Osteoblast (primary cell): ENCODE measurements at regions not wholly inside any gene's neighbourhood (a gene's known extent, or its start where the extent isn't known, plus 50 kb on each side); places are given as distances from the start of the nearest gene placed in this dataset.

Source experiments
- DNase-seq: peaks from one replicate; pipeline ENCODE4 v3.0.0; 2011; ENCODE audit warnings: low spot score, mixed read lengths; ENCODE audit not compliant: insufficient read length; ENCODE audit errors: missing footprints
- H2AFZ ChIP-seq: 2 replicates; pipeline ENCODE4 v1.6.0; 2011; ENCODE audit warnings: mild to moderate bottlenecking, low read length
- H3K27ac ChIP-seq: 2 replicates; pipeline ENCODE4 v1.5.1; 2011; ENCODE audit warnings: mild to moderate bottlenecking, low read depth, low read length, moderate library complexity
- H3K27me3 ChIP-seq: 2 replicates; pipeline ENCODE4 v1.6.0; 2012; ENCODE audit warnings: mild to moderate bottlenecking, control low read depth, inconsistent platforms, low read length, moderate library complexity; ENCODE audit not compliant: insufficient read depth
- H3K36me3 ChIP-seq: 2 replicates; pipeline ENCODE4 v1.5.1; 2011; ENCODE audit warnings: mild to moderate bottlenecking, low read length, control low read depth, moderate library complexity; ENCODE audit not compliant: insufficient read depth
- H3K4me1 ChIP-seq: 2 replicates; pipeline ENCODE4 v1.5.1; 2011; ENCODE audit warnings: mild to moderate bottlenecking, low read length, control low read depth, moderate library complexity; ENCODE audit not compliant: insufficient read depth
- H3K4me2 ChIP-seq: 2 replicates; pipeline ENCODE4 v1.6.0; 2011; ENCODE audit warnings: mild to moderate bottlenecking, low read length; ENCODE audit not compliant: insufficient read depth
- H3K4me3 ChIP-seq: fragments of 200-600 bp; sonication (generic); 3 replicates; pipeline ENCODE4 v1.5.1; 2012; ENCODE audit warnings: mild to moderate bottlenecking, low read length, inconsistent platforms; ENCODE audit not compliant: insufficient read depth
- H3K79me2 ChIP-seq: 2 replicates; pipeline ENCODE4 v1.6.0; 2012; ENCODE audit warnings: mild to moderate bottlenecking, low read length, control low read depth, inconsistent platforms; ENCODE audit not compliant: insufficient read depth
- H3K9me3 ChIP-seq: 2 replicates; pipeline ENCODE4 v1.5.1; 2011; ENCODE audit warnings: low read depth, low read length, control low read depth
- H4K20me1 ChIP-seq: 2 replicates; pipeline ENCODE4 v1.6.0; 2012; ENCODE audit warnings: mild to moderate bottlenecking, low read length, control low read depth; ENCODE audit not compliant: insufficient read depth
- TF ChIP-seq, protein P1 (sequence below): IDR thresholded peaks from 2 replicates; pipeline ENCODE4 v1.5.1; 2011; ENCODE audit warnings: mild to moderate bottlenecking, low read depth, low read length, moderate library complexity; ENCODE audit errors: extremely low read depth

DNA sequence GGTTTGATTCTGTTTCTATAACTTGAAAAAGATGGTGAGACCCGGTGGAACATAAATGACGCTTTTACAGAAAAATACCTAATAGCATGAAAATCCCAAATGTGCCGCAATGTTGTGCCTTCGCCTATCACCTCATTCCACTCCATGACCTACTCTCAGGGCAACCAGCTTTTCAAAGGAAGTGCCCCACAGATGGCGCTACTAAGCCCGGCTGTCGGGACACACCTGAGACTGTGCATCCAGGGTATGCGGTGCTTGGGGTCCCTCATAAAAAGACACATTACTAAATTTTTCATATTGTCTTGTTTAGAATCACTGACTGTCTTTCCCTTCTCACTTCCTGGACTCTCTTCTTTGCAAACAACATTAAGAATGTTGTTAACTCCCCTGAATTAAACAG is 145.5 kb upstream of the RPS6KA2 start:
- Histone ChIP-seq H2AFZ (no peak overlapping the region), H3K27ac (no peak overlapping the region), H3K9me3 (no peaks in the 10 kb centered on the region), H3K4me2 (no peak overlapping the region), H3K79me2 (no peaks in the 10 kb centered on the region), H3K36me3 (no peaks in the 10 kb centered on the region), H4K20me1 (no peaks in the 10 kb centered on the region), H3K4me3 (no peak overlapping the region), H3K27me3 (peaks cover 10% of the 10 kb centered on the region), H3K4me1 (no peaks in the 10 kb centered on the region)
- DNase-seq, result no peak
- TF ChIP-seq, protein P1, sequence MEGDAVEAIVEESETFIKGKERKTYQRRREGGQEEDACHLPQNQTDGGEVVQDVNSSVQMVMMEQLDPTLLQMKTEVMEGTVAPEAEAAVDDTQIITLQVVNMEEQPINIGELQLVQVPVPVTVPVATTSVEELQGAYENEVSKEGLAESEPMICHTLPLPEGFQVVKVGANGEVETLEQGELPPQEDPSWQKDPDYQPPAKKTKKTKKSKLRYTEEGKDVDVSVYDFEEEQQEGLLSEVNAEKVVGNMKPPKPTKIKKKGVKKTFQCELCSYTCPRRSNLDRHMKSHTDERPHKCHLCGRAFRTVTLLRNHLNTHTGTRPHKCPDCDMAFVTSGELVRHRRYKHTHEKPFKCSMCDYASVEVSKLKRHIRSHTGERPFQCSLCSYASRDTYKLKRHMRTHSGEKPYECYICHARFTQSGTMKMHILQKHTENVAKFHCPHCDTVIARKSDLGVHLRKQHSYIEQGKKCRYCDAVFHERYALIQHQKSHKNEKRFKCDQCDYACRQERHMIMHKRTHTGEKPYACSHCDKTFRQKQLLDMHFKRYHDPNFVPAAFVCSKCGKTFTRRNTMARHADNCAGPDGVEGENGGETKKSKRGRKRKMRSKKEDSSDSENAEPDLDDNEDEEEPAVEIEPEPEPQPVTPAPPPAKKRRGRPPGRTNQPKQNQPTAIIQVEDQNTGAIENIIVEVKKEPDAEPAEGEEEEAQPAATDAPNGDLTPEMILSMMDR, result peak; percentile 23

DNA sequence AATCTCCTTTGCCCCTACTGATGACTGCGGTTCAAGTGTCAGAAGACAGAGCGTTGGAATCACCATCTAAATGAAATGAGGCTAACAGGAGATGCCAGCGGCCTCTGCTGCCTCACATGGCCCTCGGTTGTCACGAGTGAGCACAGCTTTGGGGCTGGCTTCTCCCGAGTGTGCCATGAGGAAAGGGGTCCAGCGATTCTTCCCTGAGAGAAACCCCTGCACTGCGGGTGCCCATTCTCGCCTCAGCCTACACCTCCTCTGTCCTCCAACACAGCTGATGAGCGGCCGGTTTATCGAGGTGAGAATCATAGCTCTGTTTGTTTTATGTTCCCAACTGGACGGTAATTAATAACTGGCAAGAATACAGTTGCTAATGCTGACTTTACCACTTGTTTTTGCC is 144.7 kb upstream of the RPS6KA2 start:
- DNase-seq, result no peak
- Histone ChIP-seq H2AFZ (no peak overlapping the region), H3K4me1 (no peaks in the 10 kb centered on the region), H3K36me3 (no peaks in the 10 kb centered on the region), H3K4me3 (no peak overlapping the region), H3K4me2 (no peak overlapping the region), H4K20me1 (no peaks in the 10 kb centered on the region), H3K27me3 (peaks cover 10% of the 10 kb centered on the region), H3K27ac (no peak overlapping the region), H3K9me3 (no peaks in the 10 kb centered on the region), H3K79me2 (no peaks in the 10 kb centered on the region)
- TF ChIP-seq, protein P1, result no peak

DNA sequence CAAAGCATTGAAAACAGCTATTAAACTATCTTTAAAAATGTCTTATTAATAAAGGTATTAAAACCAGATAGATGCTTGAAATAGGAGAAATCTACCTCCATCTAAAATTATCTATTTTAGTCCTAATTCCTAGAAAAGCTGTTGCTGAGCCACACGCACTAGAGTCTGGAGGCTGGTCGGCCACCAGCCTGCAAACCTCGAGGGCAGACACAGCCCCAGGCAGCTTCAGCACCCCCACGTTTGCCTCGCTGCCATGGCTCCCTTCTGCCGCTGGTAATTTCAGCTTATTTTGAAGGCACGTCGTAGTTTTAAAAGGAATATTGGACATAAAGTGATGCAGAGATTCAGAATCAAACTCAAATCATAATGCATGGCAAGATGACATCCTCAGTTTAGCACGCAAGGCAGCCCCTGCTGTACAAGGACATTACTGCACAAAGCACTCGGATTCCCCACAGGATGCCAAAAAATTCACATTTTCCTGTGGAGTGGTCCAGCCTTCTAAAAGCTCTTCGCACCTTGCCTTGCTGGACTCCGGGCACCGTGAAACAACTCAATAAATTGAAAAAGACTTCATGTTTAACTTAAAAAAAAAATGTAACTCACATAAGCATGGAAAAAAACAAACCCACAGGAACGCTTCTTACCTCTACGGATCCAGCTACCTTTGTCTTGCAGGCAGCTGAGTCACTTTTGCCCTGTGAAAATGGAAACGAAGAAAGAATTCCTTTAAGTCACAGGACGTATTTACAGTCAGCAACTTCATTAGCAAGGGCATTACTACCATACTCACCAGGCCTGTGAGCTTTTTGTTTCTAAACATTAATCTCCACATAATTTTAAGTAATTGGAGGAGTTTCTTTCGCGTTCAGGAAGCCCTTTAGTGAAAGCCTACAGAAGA is 143.4 kb upstream of the RPS6KA2 start:
- Histone ChIP-seq H3K9me3 (no peaks in the 10 kb centered on the region), H3K36me3 (no peaks in the 10 kb centered on the region)

DNA sequence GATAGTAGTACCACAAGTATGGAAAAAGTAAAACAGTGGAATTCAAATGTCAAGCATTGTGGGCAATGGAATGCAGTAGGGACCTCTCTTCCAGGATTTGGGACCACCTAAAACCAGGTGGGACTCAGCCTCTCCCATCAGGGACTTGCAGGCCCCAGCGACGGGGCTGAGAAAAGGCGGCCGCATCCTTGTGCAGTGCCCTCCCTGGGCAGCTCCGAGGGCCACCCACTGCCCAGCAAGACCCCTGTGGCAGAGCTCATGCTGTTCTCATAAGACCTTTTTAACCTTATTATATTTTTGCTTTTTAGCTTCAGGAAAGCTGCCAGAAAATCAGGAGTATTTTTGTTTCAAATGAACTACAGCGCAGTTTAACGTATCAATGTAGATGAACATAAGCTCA is 142.6 kb upstream of the RPS6KA2 start:
- H4K20me1 ChIP-seq, result no peaks in the 10 kb centered on the region
- H3K79me2 ChIP-seq, result no peaks in the 10 kb centered on the region
- peaks cover 10% of the 10 kb centered on the region for H3K27me3 ChIP-seq
- H2AFZ ChIP-seq, result no peak overlapping the region
- H3K4me2 ChIP-seq, result no peak overlapping the region
- H3K36me3 ChIP-seq, result no peaks in the 10 kb centered on the region
- no peak overlapping the region for H3K27ac ChIP-seq
- H3K9me3 ChIP-seq, result no peaks in the 10 kb centered on the region
- TF ChIP-seq, protein P1, result no peak
- no peak for DNase-seq
- no peaks in the 10 kb centered on the region for H3K4me1 ChIP-seq
- no peak overlapping the region for H3K4me3 ChIP-seq

More for the DNA sequence above, 143.4 kb upstream of the RPS6KA2 start:
- Histone ChIP-seq H3K4me3 (no peak overlapping the region), H4K20me1 (no peaks in the 10 kb centered on the region), H3K4me2 (no peak overlapping the region), H2AFZ (no peak overlapping the region), H3K27me3 (peaks cover 10% of the 10 kb centered on the region), H3K4me1 (no peaks in the 10 kb centered on the region), H3K79me2 (no peaks in the 10 kb centered on the region), H3K27ac (no peak overlapping the region)
- DNase-seq, result no peak
- TF ChIP-seq, protein P1, result peak; percentile 32
